ENCODE measurements at regions not wholly inside any gene's neighbourhood (a gene's known extent, or its start where the extent isn't known, plus 50 kb on each side); places are given as distances from the start of the nearest gene placed in this dataset.
A peak's percentile ranks its signal among the peaks of the same experiment; 100 is the strongest.

DNA sequence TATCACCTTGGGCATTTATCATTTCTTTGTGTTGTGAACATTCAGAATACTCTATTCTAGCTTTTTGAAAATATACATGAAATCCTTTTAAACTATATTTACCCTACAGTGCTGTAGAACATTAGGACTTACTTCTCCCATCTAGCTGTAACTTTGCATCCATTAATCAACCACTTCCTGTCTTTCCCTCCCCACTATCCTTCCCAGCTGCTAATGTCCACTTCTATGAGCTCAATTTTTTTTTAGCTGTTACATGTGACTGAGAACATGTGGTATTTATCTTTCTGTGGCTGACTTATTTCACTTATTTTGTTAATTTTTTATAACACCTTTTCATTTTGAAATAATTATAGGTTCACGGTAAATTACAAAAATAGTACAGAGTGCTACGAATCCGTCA, 136.0 kb downstream of the LMNTD1 start:
- no peak for TF ChIP-seq CTCF (IDR thresholded peaks at IDR 0.05; ENCODE audit: unreplicated experiment in 3 of 3)
- H3K27ac Mint-ChIP-seq: peak overlapping the region; percentile 54 to 84 (median 68)
- H3K27me3 Mint-ChIP-seq (ENCODE audit: low read depth): no peaks in the 10 kb centered on the region
- peaks cover 2% of the 10 kb centered on the region for H3K4me1 Mint-ChIP-seq
- peaks cover 2% of the 10 kb centered on the region for H3K9me3 Mint-ChIP-seq
- no peak overlapping the region for H3K4me3 Mint-ChIP-seq
- H3K36me3 Mint-ChIP-seq (ENCODE audit: low read depth): no peaks in the 10 kb centered on the region

DNA sequence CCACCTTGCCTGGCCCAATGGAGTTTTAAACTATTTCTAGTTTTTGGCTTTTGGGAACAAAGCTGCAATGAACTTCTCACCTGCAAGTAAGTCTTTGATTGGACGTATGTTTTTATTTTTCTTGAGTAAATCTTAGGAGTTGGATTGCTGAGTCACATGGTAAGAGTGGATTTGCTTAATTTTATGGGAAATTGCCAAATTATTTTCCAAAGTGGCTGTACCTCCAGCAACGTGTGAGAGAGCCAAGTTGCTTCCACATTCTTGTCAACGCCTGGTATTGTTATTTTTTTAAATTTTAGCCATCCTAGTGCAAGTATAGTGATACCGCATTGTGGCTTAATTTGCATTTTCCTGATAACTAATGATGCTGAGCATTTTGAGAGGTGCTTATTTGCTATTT, 136.6 kb downstream of the LMNTD1 start:
- Mint-ChIP-seq H3K9me3 (no peaks in the 10 kb centered on the region), H3K36me3 (ENCODE audit: low read depth) (no peaks in the 10 kb centered on the region), H3K27me3 (ENCODE audit: low read depth) (no peaks in the 10 kb centered on the region), H3K27ac (peak overlapping the region; percentile 54 to 84 (median 68)), H3K4me3 (no peak overlapping the region), H3K4me1 (no peaks in the 10 kb centered on the region)
- TF ChIP-seq CTCF (IDR thresholded peaks at IDR 0.05; ENCODE audit: unreplicated experiment in 3 of 3): no peak

DNA sequence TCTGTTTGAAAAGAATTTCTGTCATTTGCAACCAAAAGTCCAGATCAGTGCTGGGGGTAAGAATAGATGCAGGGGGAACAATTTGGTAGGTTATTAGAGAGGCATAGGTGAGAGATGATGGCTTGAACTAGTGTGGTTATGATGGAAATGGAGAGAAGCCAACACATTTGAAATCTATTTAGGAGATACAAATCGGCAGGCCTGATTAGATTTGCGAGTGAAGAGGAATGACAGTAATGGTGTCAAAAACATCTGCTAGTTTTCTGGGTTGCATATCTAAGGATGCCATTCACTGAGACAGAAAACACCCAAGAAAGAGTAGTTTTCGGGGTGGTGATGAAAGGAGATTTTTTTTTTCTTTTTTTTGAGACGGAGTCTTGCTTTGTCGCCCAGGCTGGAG, 138.1 kb downstream of the LMNTD1 start:
- no peak for TF ChIP-seq CTCF (IDR thresholded peaks at IDR 0.05; ENCODE audit: unreplicated experiment in 3 of 3)
- Mint-ChIP-seq H3K9me3 (peaks cover 2% of the 10 kb centered on the region), H3K4me1 (no peaks in the 10 kb centered on the region), H3K27me3 (ENCODE audit: low read depth) (no peaks in the 10 kb centered on the region), H3K27ac (no peak overlapping the region), H3K36me3 (ENCODE audit: low read depth) (no peaks in the 10 kb centered on the region), H3K4me3 (no peak overlapping the region)

- H3K9me3 Mint-ChIP-seq: peaks cover 2% of the 10 kb centered on the region
- no peak overlapping the region for H3K4me3 Mint-ChIP-seq
- no peak for TF ChIP-seq CTCF (IDR thresholded peaks at IDR 0.05; ENCODE audit: unreplicated experiment in 3 of 3)
Observed at GRCh38 chr12:25412735-25413134, 140.3 kb downstream of the LMNTD1 start.

DNA sequence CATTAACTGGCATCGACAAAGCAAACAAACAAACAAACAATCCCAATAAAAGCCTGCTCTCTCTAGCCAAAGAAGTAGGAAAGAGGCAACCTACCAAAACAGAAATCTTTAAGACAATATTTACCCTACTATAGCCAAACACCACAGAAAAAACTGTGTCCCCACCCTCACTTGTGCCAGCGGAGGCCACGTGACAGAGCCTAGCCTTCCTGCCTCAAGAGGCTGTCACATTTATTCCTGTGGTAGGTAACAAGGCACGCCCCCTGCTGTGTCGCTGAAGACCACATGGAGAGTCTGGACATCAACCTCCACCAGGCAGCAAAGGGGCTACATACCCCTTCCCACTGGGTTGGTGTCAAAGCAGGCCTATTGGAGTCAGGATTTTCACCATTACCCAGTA, 148.1 kb downstream of the LMNTD1 start:
- TF ChIP-seq CTCF (IDR thresholded peaks at IDR 0.05; ENCODE audit: unreplicated experiment in 3 of 3): no peak
- Mint-ChIP-seq H3K9me3 (peaks cover 16% of the 10 kb centered on the region), H3K36me3 (ENCODE audit: low read depth) (no peaks in the 10 kb centered on the region), H3K4me1 (no peaks in the 10 kb centered on the region), H3K27me3 (ENCODE audit: low read depth) (no peaks in the 10 kb centered on the region), H3K27ac (peak overlapping the region in 1 of 3 experiments; percentile 26), H3K4me3 (no peak overlapping the region)

More at GRCh38 chr12:25412735-25413134, 140.3 kb downstream of the LMNTD1 start:
- H3K27me3 Mint-ChIP-seq (ENCODE audit: low read depth): no peaks in the 10 kb centered on the region
- H3K4me1 Mint-ChIP-seq: no peaks in the 10 kb centered on the region
- no peak overlapping the region for H3K27ac Mint-ChIP-seq
- H3K36me3 Mint-ChIP-seq (ENCODE audit: low read depth): no peaks in the 10 kb centered on the region

DNA sequence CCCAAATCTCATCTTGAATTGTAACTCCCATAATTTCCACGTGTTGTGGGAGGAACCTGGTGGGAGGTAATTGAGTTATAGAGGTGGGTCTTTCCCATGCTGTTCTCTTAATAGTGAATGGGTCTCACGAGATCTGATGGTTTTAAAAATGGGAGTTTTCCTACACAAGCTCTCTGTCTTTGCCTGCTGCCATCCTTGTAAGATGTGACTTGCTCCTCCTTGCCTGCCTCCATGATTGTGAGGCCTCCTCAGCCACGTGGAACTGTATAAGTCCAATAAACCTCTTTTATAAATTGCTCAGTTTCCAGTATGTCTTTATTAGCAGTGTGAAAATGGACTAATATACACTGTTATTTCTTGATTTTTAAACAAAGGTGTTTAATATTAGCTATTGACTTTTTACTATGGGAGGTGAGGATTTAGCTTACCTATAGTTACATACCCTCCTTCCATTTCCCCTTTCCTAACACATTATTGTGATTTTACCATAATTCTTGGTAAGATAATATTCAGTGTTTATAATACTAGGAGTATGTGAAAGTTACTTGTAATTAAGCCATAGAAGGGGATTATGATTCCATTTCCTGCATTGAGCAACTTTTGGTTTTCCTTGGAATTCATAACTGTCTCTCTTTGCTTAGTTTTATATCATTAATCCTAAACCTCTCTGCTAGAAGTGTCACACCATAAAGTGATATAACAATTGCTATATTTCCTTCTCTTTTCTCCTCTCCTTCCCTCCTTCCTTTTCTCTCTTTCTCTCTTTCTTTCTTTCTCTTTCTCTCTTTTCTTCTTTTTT, 151.0 kb upstream of the KRAS start:
- Mint-ChIP-seq H3K4me3 (no peak overlapping the region), H3K27ac (no peak overlapping the region), H3K9me3 (peaks cover 19% of the 10 kb centered on the region), H3K36me3 (ENCODE audit: low read depth) (no peaks in the 10 kb centered on the region), H3K27me3 (ENCODE audit: low read depth) (no peaks in the 10 kb centered on the region), H3K4me1 (no peaks in the 10 kb centered on the region)
- no peak for TF ChIP-seq CTCF (IDR thresholded peaks at IDR 0.05; ENCODE audit: unreplicated experiment in 3 of 3)

Measured in nephron (organoid).